GM21390 (cell line): ENCODE measurements at regions not wholly inside any gene's neighbourhood (a gene's known extent, or its start where the extent isn't known, plus 50 kb on each side); places are given as distances from the start of the nearest gene placed in this dataset.

Experiments used
- ATAC-seq: cut with Tn5 transposase; IDR thresholded peaks from one replicate; pipeline ENCODE4 v1.9.1; 2021; ENCODE audit not compliant: unreplicated experiment

DNA sequence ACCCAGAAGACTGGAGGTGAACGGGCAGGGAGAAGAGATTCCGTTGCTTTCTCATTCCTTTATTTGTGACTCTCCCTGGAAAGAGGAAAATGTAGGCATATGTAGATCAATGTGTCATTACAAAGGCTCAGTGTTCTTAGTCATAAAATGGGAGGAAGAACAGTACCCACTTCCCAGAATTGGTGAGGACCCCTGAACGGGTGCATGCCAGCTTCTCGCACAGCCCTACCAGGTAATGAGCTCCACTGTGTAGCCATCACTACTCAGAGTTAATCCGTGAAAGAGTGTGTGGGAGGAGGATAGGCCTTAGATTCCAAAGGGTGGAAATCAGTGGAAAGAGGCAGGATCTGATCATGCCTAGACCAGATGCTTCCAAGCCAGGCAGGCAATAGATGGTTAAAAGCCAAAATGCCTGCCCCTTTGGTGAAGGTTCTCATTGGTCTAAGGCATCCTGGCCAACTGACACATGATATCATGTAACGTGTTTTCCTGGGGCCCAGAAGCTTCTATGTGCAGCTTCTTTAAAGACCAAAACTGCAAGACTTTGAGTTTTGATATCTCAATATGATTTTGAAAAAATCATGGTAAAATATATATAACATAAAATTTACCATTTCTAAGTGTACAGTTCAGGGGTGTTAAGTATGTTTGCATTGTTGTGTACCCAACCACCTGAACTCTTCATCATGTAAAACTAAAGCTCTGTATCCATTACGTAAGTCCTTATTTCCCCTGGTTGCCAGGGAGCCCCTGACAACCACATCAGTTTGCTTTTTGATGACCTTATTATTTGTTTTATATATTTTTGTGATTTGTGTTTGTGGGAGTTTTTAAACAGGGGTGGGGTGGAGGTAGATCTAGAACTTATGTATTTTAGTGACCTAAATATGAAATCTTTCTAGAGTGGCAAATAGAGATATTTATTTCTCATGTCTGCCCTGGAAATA lies 402.2 kb upstream of the CFAP20DC start:
- no peak for ATAC-seq

DNA sequence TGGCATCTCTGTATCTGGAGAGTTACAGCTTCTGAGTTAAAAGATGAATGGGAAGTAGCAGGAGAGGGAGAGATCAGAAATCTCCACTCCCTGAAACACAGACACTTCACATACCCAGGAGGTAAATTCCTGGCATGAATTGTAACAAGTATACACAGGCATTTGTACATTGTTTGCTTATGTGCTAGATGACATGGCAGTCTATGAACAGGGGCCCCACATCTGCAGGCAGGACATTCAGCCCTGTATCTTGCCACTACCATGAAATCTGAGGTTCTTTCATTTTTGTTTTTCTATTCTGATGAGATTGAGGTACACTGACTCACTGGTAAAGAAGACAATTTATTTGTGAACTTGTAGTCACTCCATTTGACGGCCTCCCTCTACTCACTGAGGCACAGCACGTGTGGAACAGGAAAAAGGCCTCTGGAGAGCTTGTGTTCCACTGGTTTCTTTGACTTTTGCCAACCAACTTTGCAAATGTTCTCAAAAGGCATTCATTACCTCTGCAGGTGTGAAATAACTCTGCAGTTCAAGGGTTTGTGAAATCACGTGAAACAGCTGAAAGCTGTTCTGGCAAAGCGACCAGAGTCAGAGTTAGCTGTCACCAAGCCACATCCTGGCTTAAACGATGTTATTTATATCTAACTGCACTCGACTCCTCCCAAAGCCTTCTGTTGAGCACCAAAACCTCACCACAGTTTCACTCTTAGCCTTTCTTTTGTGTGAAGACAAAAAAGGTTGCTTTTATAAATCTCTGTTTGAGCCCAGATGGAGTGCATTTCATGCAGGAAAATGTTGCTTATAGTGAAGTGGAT lies 401.3 kb upstream of the CFAP20DC start:
- peak; percentile 95 for ATAC-seq

DNA sequence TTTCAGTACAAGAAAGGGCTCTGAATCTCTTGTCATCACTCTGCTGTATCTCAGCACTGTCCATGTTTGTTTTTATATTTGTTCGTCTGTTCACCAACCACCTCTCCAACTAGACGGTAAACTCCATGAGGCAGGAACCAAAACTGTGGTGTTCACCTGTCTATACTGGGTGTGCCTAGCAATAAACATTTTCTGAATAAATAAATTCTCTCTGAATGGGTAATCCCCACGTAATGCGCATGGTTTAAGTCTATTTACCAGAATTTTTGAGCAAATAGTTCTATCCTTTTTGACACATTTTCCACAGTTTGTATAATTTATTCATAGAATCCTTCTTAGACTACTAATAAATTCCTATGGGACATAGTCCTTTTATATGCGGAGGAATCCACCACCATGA lies 400.6 kb upstream of the CFAP20DC start:
- no peak for ATAC-seq

DNA sequence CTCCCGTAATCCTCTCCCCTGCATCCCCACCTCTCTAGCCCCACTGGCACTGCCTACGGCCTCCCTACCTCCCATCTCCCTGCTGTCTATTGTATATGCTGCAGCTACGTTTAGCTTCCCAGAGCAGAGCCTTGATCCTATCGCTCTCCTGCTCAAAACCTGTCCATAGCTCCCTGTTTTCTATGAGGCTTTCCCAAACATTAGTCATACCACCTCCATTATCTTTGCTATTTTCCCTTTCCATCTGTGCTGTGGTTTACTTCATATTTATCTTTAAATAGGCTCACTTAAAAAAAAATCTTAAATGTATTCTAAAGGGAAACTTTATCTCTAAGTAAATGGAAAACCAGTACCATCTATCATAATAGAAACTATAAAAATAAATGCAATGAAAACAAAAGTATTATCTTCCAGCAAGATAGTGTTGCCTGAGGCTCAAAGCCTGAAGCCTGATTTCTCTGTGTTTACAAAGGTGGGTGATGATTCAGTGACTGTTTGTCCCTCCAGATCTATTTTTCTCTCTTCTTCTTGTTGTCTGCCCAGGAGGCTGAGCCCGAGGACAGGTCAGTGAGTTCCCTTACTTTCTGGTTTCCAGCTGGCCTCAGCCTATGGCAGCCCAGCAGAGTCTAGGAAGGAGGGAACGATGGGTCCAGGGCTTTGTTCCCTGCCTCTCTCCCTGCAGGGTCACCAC lies 397.1 kb upstream of the CFAP20DC start:
- ATAC-seq: no peak

DNA sequence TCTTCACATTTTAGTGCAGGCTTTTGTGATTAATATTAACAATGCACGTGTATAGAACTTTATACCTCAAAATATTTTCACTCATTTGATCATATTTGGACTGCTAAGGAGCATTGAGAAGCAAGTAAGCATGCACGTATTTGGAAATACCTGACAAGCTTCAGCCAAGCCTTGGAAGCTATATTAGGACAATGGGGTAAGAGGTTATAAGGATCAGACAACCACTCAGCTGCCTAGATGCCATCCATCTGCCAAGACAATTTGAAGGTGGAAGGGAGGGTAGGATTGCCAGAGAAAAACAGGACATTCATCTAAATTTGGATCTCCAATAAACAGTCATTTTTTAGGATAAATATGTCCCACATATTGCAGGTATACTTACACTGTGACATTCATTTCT lies 394.9 kb upstream of the CFAP20DC start:
- no peak for ATAC-seq

DNA sequence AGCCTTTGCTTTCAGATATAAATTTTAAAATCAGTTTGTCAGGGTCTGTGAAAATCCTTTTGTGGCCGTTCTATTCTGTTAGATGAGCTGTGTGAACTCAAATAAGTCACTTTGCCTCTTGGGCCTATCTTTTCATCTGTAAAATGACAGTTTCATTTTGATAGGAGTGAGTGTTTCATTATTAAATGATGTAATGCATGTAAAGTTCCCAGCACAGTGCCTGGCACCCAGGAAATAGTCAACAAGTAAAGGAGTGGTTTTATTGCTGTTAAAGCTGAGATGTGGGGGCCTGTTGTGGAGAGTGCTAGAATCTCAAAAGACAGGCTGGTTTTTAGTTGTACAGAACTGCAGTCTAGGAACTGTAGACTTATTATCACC lies 394.5 kb upstream of the CFAP20DC start:
- ATAC-seq: no peak

DNA sequence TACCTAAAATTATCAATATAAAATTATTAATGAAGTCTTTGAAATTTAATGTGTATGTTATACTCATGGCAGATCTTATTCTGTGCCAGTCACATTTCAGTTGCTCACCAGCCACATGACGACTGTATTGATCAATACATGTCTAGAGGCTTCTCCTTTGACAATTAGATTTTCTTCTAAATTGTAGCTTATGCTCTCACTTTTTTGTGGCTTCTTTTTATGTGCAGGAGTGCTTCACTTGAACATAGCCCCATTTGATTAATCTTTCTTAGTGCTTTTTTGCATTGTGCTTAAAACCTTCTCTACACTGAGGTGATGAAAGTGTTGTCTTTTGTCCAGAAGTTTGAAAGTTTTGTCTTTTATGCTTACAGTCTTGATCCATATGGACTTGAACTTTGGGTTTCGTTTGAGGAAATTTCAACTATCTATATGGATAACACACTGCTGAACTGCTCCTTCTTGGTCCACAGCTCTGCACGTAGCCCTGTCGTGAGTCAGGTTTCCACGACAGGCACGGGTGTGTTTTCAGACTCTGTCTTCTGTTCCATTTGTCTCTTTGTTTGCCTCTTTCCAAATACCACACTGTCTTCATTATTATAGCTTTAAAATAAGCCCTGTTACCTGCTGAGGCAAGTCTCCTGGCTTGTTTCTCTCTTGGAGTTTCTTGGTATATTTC lies 393.9 kb upstream of the CFAP20DC start:
- ATAC-seq: no peak

DNA sequence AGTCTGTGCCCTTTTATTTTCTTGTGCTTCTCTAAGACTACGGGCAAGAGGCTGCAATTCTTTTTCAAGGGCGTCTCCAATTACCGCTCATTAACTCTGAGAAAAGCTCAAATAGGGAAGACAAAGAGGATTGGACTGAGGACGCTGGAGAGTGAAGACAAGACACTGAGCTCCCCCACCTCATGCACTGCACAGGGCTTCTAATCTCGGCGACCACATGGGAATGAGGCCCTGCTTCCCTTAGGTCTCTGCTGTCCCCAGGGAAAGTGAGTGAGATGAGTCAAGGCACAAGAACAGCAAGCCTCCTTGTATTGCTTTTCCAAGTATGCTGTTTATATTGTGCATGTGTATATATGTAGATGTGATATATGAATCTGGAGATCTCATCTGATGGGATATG lies 392.2 kb upstream of the CFAP20DC start:
- no peak for ATAC-seq

DNA sequence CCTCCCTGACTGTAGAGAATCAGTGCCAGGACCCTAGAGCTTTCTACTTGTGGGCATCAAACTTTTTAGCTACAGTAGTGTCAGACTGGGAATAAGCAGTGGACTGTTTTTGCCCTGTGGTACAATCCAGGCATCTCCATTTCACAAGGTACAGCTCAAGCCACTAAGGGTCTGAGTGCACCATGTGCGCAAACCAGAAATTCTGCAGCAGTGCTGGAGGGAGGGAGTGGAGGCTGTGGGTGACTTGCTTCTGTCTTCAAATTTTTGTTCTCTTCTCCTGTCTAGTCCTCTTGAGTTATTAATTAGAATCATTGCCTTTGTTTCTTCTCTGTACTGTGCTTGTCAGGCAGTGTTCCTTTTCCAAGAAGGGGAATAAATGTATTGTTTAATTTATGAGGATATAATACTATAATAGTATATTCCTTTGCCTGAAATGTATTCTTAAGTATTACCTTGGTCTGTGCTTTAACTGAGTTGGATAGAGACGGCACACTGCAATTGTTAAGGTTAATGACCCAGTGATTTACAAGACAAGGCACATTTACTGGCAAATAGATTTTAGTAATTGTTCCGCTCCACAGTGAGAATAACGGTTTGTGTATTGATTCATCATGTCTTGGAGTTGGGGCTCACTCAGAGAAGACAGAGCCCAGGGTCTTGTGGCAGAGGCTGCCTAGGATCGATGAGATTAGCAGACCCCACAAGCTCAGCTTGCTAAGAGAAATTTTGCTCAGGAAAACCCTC lies 390.6 kb upstream of the CFAP20DC start:
- ATAC-seq: no peak

DNA sequence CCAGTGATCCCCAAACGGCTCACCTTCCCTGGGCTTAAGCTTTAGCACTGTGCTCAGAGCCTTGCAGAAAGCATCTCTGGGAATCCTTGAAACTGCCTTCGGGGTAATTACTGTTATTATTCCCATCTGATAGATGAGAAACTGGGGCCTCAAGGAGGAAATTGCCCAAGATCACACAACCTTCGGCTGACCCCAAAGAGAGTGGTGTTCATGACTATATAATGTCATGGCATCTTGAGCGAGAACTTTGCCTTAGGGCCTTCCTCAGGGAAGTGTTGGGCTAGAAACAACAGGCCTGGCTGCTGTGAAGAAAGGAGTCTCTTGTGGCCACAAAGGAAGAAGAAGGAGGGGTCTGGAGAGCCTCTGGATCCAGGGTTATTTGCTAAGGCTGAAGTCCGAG lies 388.7 kb upstream of the CFAP20DC start:
- ATAC-seq: no peak

DNA sequence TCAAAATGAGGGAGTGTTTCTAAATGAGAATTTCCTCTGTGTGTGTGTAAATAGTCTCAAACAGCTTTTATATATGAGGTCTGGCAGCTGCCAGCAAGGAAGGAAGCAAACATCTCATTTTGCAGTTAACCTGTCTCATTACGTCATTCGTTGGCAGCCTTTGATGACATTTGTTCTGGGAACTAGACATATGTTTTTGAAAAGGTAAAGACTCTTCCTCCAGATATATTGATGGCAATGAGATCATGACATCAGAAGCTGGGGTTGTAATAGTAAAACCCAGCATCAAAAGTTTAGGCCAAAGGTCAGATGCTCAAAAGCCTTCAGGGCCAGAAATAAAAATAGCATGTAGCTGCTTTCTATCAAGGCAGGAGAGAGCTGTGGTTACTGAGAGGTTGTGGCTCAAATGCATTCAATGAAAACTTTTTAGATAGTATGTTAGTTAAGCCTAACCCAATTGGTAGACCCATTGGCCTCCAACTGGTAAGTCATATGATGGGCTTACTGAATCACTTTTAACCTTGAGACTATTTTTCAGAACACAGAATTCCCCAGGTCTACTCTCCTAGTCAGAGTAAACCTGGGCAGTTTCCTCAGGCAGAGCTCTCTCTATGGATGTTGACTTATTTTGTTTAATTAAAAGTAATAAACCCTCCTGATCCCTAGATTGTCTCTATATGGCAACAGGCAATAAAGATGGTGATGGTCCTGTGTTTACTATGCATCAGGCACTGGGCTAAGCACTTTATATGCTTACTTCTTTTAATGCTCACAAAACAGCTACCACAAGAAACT lies 386.5 kb upstream of the CFAP20DC start:
- ATAC-seq: no peak

DNA sequence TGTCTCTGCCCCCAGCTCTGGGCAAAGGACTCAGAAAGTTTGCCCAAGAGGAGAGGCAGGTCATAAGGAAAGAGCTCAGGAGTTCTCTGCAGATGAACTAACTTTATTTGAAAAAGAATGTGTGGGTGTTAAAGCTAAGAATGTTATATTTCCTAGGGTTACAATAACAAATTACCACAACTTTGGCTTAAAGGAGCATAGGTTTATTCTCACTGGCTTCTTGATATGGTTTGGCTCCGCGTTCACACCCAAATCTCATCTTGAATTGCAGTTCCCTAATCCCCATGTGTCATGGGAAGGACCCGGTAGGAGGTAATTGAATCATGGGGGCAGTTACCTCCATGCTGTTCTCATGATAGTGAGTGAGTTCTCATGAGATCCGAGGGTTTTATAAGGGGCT lies 383.7 kb upstream of the CFAP20DC start:
- no peak for ATAC-seq

DNA sequence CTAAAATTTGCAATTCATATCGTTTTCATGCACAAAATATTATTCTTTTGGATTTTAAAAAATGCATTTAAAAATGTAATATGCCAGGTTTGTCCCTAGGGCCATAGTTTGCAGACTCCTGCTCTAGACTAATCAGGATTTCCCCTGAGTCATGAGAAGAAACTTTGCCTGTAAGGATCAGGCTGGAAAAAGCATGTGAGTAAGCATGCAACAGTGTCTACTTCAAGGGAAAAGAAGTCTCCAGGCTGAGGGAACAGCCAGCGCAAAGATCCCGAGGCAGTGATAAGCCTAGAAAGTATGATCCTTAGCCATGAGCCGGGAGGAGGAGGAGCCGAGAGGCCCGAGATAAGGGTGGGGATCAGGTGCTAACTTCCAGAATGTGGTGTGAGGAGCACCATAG lies 382.8 kb upstream of the CFAP20DC start:
- no peak for ATAC-seq

DNA sequence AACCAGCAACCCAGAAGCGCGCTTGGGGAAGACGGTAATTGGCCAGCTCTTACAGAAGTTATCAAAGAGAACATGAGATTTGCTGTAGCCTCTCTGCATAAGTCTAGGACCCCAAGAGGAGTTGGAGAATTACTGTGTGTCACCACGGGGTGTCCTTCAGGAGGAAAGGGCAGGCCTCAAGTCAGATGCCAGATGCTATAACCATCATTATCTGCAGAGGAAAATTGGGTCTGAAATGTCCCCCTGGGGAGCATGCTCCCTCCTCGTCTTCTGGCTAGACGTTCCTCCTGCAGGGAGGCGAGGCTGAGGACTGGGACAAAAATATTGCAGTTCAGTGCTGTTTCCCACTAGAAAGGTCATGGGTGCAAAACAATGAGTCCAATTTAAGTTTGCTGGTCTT lies 380.5 kb upstream of the CFAP20DC start:
- ATAC-seq: no peak

DNA sequence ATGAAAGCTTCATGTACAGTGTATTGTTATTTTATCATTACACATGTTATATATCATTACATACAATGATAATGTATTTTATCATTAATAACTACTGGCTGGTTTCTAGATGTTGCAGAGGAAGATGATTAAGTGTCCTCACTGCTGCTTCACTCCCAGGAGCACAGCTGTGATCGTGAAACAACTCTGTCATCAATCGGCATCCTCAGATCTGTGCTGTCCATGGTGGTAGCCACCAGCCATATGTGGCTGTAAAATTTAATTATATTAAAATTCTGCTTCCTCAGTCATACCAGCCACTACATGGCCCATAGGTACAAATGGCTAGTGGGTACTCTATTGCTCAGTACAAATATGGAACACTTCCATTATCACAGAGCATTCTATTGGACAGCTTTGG lies 379.4 kb upstream of the CFAP20DC start:
- ATAC-seq: no peak

DNA sequence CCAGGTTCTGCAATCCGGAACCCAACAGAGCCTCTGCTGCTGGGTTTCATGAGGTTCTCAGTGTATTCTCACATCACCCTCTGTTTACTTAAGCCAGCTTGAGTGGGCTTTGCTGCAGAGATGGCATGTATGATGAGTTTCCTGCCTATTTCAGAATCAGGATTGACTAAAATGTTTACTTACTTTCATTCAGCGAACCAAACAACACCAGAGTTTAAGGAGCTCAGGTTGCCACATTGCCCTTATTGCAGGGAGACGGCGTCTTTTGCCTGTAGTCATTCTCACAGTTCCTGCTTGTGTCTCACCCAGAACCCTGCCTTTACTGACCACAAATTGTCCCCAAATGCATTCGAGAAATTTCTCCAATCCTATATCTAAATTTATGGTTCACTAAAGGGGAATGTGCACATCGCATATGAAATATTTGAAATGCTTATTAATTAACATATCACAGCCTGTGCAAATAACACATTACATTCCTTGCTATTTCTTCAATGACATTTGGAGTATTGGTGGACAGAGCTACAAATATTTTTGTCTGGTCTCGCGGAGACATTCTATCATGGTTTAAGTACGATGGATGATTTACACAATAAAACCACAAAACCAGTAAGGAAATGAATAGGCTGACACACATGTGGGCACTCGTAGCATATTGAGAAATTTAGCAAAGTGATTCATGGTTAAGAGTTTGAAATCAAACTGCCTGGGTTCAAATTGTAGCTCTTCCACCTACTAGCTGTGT lies 377.2 kb upstream of the CFAP20DC start:
- no peak for ATAC-seq

DNA sequence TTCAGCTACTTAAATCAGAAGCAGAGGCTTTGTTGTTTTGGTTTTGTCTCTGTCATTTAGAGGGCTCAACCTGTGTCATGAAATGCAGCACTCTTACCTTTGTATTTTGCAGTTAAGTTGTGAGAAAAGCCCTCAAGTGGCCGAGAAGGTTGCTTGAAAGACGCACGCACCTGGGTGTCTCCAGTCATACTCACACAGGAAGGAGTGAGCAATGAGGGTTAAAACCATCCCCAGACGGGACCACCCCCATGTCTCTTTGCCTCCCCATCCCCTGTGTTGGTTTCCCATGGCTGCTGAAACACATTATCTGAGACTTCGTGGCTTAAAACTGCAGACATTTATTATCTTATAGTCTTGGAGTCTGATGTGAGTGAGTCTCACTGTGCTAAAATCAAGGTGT lies 376.1 kb upstream of the CFAP20DC start:
- no peak for ATAC-seq

DNA sequence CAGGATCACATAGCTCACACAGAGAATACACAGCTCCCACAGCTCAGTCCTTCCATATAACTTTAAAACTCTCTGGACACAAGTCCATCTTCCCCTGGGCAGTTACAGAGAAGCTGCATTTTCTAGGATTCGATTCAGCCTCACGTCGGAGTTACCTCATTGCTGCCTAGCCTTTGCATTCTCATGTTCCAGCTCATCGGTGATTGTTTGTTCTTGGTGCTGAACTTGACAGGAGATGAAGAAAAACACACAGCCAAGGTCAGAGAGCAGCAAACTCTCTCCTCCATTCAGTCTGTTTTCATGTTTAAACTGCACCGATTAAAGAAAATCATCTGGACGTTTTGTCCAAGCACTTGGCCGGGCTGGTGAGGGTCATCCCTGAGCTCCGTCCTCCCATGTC lies 375.5 kb upstream of the CFAP20DC start:
- no peak for ATAC-seq
